NK-92 treated with Interleukin-12 subunit alpha and Interleukin-12 subunit beta, amount 100 ng/mL, for 24 hours (cell line): ENCODE measurements at regions not wholly inside any gene's neighbourhood (a gene's known extent, or its start where the extent isn't known, plus 50 kb on each side); places are given as distances from the start of the nearest gene placed in this dataset.
"Not testable (repeated sequence)": the region's sequence is repeated elsewhere in the genome, so short reads cannot be mapped to it uniquely, and the experiment has no call there.

Experiments
- DNase-seq: peaks from one replicate; lab custom pipeline; 2025; lab: John Stamatoyannopoulos, UW

GRCh38 chr1:19024532-19024931 lies 68.1 kb upstream of the IFFO2 start:
- no peak for DNase-seq

- DNase-seq, result no peak
Measured at GRCh38 chr1:19023787-19024186, 67.3 kb upstream of the IFFO2 start.

DNA sequence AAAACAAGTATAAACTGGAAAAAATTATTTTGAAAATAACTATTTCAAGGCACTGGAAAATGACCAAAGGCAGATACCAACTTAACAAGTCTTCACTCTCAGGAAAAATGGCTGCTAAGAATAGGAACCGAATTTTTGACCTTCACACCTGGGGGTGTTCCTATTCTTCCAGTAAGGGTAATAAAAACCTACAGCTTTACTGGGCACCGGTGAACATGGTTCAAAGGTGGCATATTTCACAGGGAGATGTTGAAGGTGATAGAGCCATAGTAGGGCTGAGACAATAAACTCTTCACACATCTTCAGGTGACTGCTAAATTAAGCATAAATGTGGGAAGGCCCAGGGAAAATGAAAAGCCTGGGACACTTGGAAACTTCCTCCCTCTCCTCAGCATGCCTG lies 65.4 kb upstream of the IFFO2 start:
- no peak for DNase-seq

DNA sequence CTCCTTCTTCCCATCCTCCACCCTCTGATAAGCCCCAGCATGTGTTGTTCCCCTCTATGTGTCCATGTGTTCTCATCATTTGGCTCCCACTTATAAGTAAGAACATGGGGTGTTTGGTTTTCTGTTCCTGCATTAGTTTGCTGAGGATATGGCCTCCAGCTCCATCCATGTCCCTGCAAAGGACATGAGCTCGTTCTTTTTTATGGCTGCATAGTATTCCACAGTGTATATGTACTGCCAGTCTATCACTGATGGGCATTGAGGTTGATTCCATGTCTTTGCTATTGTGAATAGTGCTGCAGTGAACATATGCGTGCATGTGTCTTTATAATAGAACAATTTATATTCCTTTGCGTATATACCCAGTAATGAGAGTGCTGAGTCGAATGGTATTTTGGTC lies 62.8 kb upstream of the IFFO2 start:
- DNase-seq, result not testable (repeated sequence)

DNA sequence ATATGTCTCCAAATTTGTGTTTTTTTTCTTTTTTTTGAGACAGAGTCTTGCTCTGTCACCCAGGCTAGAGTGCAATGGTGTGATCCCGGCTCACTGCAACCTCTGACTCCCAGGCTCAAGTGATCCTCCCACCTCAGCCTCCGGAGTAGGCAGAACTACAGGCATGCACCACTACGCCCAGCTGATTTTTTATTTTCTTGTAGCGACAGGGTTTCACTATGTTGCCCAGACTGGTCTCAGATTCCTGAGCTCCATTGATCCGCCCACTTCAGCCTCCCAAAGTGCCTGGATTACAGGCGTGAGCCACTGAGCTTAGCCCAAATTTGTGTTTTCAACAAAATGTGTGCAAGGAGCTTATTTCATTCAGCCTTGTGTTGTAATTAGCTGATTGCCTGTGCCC lies 59.0 kb upstream of the IFFO2 start:
- no peak for DNase-seq

DNA sequence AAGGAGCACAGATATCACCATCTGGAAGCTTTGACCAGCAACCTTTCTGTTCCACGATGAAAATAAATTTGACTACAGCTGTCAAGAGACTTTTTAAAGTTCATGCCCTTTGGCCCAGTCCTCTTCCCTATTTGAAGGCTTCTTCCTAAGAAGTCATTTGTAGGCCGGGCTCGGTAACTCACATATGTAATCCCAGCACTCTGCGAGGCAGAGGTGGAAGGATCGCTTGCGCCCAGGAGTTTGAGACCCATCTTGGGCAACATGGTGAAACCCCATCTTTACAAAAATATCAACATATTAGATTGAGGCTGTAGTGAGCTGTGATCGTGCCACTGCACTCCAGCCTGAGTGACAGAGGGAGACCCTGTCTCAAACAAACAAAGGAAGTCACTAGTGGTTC lies 58.3 kb upstream of the IFFO2 start:
- DNase-seq, result no peak

DNA sequence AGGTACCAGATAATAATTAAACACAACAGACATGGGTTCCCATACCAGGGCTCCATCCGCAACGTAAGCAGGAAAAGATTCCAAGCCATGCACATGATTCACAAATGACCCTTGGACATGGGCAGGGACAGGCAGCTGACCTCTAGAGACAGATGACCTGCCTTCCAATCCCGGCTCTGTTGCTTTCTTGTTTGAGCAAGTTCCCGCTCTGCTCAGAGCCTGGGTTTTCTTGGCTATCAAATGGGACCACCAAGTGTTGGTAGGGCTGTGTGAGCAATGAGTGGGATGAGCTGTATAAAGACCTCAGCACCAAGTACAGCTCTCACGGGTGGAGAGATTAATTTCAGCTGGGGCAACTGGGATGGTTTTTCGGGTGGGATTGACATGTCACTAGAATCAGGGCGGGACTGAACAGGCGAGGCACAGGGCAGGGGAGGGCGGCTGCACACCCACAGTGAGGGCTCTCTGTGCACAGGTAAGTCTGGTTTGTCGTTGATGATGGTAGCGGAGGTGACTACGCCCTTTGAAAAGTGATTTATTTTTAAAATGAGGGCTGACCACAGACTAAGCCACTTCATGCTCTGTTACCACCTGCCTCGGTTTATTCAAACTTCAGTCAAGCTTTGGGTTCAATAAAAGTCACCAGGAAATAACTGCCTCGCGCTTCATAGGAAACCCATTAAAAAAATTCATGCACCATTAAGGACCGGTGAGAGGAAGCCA lies 57.5 kb upstream of the IFFO2 start:
- DNase-seq, result no peak

- DNase-seq, result no peak
Measured at GRCh38 chr1:19011845-19012231, 55.4 kb upstream of the IFFO2 start.

DNA sequence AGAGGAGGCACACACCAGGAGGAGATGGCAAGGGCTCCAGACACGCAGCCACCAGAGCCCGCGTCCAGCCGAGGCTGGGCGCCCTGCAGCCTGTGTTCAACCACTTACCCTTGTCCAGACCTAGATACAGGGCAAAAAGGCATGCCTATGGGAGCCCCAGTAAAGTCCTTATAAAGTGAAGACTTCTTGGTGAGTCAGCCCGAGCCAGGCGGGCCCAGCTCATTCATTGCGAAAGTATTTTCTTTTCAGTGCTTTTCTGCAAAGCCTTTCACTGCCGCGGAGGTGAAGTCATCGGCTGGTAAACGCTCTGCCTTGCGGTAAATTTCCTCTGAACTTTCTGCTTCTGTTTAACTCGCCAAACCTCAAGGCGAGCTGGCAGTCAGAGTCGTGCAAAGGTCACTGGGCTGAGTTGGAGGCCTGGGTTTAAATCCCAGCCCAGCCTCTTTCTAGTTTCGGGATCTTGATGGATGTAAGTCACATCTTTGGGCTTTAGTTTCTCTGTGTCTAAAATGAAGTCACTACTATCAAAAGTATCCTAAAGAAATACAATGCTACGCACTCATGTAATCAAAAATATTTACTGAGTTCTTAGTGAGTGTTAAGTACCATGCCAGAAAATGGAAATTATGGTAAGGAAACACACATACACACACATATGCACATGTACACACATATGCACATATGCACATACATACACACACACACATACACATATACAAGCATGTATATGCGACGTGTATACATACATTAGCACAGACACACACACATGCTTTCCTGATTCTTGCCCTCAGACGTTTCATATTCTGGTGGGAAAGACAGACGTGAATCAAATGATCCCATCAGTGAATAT lies 54.7 kb upstream of the IFFO2 start:
- peak; percentile 80 for DNase-seq

- DNase-seq, result no peak
Measured at GRCh38 chr1:19010503-19010902, 54.0 kb upstream of the IFFO2 start.

DNA sequence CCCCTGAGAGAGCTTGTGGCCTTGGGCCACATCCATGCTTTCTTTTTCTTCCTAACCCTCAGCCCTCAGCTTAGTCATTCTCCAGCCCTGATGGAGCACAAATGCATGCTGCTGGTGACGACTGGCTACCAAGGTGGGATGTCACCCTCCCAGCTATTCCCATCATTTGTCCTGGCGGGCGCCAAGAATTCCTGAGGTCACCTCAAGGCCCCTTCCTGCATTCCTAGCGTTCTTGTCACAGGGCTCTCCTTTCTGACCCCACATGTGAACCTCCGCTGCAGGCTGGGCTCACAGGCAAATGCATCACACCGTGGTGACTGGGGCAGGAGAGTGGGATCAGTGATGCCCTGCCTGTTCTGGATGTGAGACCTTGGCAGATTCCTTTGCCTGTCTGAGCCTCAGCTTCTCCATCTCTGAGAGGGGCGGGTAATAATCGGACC lies 53.4 kb upstream of the IFFO2 start:
- DNase-seq, result no peak

DNA sequence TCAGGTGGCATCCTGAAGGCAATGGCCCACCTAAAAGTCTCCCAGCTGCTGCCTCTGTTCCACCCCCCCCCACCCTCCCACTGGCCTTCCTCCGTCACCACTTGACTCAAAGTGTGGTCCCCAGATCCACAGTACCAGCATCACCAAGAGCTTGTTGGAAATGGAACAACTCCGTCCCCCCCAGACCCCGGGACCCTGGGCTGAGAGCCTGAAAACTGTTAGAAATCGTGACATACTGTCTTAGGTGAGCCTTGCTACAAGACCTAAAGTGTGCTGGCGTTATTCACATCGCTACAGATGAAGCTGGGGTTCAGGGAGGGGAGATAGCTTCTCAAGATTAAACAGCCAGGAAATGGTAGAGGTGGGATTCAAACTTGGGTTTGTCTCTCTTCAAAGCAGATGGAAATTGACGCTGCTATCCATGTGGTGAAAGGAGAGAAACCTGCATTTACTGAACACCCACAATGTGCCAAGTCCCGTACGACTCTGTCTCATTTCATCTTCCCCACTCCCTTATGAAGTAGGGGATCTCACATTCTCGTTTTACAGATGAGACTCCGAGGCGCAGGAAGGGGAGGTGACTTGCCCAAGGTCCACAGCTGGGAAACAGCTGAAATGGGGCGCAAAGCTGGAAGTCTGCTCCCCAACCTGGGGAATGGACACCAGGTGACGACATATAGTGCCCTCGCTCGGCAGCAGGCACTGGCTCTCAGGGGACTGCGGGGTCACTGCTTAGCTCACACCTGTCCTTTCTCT lies 52.8 kb upstream of the IFFO2 start:
- DNase-seq, result no peak

- no peak for DNase-seq
Measured at GRCh38 chr1:19007491-19008441, 51.3 kb upstream of the IFFO2 start.

DNA sequence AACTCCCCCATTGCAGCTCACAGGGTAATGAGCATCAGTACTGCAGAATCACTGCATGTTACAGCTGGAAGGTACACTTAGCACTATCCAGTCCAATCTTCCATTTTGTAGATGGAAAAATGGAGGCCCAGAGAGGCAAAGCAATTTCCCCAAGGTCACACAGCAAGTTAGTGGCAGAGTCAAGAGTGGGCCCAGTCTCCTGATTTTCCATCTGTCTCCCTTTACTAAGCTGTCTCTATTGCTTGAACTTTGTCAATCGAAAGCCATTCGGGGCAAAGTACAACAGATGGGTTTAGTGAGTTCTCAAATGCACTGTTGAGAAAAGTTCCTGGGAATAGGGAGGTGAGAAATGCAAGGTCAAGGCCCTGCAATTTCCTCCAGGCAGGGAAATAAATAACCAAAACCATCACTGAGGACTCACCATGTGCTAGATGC lies 50.4 kb upstream of the IFFO2 start:
- no peak for DNase-seq
